ENCODE measurements at regions not wholly inside any gene's neighbourhood (a gene's known extent, or its start where the extent isn't known, plus 50 kb on each side); places are given as distances from the start of the nearest gene placed in this dataset.

DNA sequence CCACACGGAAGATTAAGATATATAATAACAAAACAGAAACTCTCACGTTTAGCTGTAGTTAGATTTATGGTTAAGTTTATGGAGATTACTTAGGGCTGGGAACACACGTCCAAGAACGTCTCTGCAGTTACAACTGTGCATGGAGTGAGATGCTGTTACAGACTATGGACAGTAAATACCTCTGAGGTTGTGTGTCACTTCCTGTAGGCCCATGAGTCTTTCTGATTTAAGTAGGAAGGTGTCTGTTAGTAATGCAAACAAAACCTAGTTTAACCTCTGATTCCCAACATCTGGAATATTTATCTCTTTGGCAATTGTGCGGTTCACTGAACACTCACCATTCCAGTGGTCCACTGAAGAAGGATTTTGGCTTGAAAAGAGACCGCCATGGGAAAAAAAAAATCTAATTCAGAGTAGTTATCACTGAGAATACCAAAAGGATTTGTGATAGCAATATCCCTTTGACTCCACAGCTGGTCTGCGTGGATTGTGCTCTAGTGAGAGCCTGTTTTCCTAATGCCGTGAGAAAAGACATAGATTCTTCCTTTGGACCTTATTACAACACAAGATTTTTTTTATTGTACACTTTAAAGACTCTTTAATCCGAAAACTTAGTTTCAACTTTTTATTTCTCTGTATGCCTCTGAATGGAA is 478.2 kb upstream of the CITED2 start:
- peak; percentile 90 for DNase-seq (ENCODE audit: low read depth)

DNA sequence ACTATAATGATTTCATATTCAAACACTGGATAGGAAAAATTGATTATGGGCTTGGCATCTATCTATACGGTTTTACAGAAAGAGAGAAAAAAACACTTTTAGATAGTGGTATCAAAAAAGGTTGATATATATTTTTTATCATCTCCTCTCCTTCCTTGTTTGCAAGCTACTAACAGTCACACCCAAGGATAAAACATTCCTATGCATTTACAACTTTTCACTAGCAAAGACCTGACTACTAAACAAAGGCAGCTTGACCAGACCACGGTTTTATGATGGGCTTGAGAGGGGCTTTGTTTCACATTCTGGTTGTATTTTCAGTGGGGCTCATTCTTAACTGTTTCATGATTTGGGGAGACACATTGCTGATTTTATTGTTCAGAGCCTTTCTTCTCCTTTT is 477.6 kb upstream of the CITED2 start:
- no peak for DNase-seq (ENCODE audit: low read depth)

DNA sequence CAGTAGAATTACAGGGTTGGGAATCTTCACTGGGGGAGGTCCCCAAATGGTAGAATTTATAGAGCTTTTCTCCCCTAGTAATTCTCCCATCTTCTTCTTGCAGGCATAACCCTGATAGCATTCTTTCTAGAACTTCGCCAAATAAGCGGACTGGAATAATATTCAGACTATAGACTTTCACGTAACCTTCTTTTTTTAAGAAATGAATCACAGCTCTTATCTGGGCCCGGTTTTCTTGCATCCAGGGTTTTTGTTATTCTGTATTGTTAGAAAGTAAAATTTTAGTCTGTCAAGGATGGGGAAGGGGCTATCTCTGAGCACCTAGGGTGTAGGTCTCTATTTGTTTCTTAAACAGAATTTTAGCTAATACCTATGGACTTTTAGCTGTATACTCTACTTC is 476.8 kb upstream of the CITED2 start:
- no peak for DNase-seq (ENCODE audit: low read depth)

DNA sequence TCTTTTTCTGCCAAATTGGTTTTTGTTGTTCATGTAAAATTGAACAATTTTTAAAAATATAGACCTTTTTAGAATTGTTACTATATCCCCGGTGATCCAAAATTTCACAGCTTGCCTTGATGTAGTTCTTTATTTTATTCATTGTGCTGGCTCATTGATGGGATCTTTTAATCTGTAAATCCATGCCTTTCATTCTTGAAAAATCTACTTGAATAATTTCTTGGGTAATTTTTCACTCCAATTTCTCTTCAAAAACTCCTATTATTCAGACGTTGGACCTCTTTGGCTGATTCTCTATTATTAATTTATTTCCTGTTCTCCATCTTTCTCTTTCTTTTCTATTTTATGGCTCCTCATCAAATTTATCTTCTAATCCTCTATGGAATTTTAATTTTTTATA is 476.1 kb upstream of the CITED2 start:
- DNase-seq (ENCODE audit: low read depth): no peak

DNA sequence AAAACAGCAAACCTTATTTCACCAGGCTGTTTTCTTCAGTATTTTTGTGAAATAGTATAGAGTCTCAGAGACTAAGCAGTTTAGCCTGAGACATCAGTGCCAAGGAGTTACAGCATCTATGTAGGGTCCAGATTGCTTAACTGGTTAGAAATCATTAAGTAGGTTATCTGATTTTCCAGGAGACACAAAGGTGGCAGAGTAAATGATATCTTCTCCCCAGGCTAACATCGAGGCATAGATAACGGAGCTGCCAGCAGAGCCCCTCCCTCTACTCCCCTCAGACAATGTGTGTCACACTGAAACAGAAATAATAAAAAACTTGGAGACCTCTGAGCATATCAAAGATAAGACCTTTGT is 473.0 kb upstream of the CITED2 start:
- no peak for DNase-seq (ENCODE audit: low read depth)

DNA sequence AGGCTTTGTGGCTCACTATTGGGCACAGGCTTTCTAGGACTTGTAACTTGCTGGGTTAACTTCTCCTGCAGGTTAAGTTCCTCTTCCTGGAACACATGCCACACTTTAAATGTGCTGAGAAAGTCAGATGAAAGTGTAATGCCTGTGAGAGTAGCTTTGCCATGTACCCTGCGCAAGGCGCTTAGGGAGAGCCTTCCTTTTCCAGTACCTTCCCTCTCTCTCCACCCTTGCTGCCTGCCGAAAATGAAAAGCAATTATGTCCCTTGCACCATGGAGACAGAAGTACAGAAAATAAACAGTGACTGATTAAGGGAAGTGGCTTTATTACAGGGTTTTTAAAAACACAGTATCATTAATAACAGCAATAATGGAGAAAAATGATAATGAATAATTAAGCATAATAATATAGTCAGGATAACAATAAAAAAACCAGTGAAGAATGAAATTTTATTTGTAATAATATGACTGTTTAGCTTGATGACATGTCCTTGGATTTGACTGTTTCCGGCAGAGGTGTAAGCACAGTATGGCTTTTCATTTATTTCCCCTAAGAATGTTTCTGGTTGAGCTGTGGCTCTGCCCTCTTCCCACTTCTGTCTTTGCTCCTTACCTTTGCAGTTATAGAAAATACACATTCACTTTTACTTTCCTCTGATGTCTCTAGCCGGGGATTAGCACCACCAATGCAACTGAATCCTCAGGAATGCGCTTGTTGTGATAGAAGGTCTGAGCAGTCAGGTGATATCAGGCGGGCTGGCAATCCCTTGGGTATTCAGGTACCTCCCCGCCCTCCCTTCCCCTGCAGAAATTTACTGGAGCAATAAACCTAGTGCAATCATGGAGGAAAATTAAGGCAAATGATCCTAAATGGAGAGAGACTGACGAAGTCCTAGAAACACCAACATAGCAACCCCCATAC is 472.3 kb upstream of the CITED2 start:
- DNase-seq (ENCODE audit: low read depth): no peak

DNA sequence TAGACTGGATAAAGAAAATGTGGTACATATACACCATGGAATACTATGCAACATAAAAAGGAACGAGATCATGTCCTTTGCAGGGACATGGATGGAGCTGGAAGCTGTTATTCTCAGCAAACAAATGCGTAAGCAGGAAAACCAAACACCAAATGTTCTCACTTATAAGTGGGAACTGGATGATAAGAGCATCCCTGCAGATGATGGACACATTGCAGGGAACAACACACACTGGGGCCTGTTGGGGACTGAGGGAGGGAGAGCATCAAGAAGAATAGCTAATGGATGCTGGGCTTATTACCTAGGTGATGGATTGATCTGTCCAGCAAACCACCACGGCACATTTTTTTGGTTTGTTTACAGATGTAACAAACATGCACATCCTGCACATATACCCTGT is 470.5 kb upstream of the CITED2 start:
- no peak for DNase-seq (ENCODE audit: low read depth)

DNA sequence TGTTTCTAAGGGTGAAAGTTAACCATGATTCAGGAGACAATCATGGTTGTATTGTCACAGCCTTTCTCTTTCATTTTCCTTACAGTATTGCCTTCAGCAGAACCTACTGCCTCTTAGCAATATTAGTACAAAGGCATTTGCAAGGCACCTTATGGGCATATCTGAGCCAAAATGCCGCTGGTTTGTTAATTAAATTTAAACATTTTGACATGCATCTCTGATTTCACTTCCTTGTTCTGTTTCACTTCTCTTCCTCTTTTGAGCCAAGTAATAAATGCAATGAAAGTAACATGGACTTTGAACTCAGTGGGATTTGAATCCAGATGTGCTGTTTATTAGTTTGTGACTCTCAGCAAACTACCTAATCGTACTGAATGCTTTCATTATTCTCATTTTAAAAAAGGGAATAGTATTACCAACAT is 467.4 kb upstream of the CITED2 start:
- DNase-seq (ENCODE audit: low read depth): no peak

DNA sequence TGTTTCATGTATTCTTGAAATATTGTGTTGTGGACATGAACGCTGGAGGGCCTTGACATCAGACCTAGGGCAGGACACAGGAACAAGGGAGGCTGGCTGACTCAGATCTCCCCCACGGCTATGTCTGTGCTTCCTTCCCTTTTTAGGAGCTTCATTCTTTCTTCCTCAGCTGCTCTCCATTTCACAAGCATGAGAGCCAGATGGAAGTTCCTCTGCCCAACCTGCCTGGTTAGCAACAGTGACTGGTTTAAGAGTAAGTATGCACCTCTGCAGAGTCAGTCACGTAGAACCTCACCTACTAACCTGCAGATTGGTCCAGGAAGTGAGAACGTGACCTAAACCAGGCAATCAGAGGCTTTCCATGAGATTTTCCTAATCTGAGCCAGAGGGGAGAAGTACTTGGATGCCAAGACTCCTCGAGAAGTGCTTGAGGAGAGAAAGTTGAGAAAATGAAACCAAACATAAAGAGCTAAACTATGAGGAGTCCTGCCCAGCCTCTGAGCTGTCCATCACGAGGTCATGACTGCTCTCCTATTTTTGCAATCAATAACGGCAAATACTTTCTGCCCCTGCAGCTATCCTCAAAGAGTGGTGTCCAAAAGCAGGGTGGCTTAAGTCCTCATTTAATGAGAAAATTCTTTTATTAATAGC is 465.2 kb upstream of the CITED2 start:
- DNase-seq (ENCODE audit: low read depth): peak; percentile 44

DNA sequence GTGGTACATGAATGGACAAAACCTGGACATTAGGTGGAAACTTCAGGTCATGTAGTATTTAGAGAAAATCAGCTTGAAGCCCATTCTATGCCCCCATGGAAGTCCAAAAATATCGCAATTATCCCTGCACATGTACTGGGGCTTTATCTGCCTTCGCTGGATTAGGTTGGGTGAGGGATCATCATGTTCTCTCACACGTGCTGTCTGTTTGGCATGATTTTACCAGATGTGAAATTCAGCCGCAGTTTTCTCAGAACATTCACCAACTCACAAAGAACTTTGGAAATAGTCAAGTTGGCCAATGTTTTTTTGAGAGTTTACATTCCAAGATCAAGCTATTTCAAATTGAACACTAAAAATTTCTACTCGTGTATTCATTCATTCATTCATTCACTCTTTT is 459.8 kb upstream of the CITED2 start:
- DNase-seq (ENCODE audit: low read depth): no peak

DNA sequence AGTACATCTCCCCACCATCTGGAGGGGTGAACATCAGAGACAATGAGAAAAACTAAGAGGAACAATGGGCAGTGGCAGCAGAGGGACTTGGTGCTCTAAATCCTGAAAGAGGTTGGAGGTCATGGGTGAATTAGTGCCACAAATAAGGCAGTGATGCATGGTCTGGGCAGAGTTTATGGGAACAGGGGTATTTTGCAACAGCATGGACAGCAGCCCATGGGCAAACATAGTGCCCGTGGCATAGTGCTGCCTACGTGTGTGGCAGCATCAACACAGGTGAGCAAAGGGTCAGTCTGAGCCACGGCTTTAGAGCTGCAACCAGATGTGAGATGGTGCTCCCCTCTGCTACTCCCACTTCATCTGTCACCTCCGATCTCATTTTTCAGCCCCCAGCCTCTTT is 459.1 kb upstream of the CITED2 start:
- no peak for DNase-seq (ENCODE audit: low read depth)

DNA sequence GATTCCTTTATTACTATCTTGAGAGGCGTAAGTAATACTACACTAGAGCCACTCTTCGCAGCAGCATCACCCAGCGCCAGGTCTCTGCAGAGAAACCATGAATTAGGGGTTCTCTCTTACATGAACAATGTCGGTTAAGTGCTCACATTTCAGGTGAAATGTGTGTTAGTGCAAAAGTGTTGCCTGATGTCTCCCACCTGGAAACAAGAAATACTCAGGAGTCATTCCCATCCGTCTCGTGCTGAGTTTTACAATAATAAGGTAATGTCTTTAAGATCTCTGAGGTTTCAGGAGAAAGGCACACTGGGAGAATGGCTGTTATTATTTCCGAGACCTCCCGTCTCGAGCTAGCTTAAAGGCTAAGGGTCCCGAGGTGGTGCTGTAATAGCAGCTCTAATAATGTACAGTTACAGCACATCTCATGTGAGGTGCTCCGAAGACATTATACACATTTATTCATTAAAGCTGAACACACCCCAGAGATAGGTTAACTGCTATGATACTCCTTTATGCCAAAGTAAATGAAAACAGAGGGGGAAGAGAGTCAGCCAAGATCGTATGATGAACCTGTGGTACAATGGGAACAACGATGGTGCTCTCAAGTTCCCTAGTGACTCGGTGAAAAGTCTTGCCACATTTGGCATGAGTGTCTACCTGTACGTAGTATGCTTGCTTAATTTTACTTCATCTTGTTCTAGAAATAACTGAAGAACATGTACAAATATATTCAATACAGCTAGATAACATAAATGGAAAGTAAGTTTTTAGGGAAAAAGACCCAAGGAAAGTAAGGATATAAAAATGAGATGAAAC is 458.3 kb upstream of the CITED2 start:
- DNase-seq (ENCODE audit: low read depth): no peak

DNA sequence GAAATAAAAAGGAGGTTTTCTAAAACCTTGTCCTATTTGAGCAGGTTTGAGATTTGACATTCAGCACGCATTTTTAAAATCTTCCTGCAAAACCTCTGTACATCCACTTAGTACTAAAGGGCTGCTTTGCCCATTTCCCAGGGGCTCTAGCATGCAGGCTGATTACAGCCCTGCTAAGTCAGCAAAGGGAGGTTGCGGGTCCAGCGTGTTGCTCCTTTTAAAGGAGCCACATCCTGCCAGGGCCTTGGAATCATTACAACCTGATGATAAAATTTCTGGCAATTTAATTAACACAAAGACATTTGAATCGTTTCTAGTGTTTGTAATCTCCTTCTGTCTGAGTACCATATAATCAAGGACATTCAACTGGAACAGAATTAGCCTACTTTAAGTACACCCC is 455.1 kb upstream of the CITED2 start:
- DNase-seq (ENCODE audit: low read depth): no peak

DNA sequence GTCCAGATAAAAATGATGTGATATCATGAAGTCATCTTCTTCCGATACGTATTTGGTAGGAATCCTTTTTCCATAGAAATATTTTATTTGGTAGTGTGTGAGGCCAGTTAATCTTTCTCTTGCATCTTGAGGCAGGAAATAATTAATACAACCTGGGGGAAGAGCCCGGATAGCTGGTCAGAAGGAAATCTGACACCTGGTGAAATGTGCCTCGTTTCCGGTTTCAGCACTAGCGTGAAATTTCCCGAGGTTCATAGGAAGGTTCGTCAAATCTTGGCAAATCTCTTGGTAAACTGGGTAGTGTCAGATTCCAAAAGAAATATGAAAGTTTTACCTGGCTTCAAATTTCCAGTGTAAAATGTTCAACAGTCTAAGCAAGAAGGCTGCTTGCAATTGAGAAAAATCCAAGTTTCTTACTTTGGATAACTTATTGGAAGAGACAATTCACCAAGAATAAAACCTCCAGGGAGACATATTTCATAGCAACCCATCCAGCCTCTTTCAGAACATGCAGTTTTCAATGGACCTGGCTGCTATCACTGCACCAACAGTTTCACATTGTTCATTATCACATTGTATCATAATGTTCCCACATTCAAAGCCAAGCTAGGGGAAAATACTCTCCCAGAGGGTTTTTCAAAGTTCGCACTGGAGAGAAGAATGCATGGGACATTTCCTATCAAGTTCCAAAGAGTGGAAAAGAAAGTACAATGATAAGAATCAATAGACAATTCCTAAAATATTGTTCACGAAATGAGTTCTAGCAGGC is 454.5 kb upstream of the CITED2 start:
- no peak for DNase-seq (ENCODE audit: low read depth)

DNA sequence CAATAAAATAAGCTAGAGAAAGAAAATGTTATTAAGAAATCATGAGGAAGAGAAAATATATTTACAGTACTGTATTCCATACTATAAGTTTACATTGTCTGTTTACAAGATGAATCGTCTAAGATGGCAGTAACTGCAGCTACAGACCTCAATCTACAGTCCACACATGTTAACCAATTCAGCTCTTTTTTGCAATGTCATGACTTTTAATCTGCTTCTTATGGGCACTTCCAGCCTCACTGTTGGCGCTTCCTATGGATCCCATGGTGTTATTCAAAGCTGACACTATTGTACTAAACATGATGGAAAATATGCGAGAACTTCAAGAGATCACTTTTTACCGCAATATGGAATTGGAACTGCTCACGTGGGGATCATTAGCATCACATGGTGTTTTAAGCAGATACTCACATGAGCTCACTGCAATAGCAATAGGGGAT is 451.5 kb upstream of the CITED2 start:
- no peak for DNase-seq (ENCODE audit: low read depth)

DNA sequence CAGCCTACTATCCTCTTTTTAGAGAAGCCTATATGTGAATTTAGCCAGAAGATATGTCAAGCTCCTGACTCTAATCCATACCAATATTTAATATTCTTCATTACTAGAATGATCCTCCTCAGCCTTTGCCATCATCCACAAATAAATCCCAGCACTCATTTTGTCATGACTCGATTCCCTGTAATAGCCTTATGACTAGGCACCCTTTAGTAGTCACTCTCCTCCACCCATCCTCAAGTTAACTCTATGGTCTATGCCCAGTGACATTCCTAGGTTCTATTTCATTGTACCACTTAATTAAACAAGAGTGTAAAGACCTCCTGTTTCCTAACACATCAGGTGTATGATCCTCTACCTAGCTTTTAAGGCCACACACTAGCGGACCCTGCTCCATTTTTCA is 450.4 kb upstream of the CITED2 start:
- DNase-seq (ENCODE audit: low read depth): no peak

DNA sequence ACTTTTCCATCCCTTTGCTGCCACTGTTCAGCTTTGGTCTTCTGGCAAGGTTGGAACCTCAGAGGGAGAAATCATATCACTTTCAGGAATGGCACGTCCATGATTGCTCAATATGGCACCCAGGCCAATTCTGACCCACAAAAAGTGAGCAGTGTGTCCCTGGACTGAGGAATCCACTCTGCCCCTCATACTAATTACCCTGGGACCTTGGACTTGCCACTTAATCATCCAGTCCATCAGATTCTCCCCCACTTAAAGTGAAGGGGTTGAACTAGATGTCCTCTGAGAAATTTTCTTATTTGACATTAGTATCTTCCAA is 449.3 kb upstream of the CITED2 start:
- no peak for DNase-seq (ENCODE audit: low read depth)

DNA sequence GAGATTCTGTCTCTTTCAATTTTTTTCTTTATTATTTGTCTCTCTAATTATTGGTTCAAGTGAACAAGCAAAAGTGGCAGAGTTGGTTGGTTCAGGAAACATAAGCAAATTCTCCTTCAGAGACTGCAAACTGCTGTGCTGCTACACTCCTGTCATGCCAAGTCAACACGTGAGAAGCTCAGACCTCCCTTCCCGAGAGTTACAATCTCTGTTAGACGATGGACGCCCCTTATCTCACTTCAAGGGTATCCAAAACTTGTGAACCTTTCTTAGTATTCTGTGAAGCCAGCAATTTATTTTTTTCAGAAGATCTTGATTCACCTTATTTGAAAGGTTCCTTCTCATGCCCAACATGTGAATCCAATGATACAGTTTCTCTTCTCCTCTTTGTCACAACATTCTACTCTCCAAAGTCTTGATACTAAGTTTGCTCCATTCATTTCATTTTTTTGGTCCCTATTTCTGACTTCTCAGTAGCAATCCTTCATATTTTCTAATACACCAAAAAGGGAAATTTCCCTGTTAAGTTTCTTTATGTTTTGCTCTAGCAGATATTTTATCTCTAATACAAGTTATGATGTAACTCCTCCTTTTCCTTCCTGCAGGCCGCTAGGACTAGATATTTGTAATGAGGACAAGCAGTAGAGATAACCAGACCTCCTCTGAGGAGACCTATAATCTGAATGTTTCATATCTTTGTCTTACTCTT is 448.8 kb upstream of the CITED2 start:
- no peak for DNase-seq (ENCODE audit: low read depth)

DNA sequence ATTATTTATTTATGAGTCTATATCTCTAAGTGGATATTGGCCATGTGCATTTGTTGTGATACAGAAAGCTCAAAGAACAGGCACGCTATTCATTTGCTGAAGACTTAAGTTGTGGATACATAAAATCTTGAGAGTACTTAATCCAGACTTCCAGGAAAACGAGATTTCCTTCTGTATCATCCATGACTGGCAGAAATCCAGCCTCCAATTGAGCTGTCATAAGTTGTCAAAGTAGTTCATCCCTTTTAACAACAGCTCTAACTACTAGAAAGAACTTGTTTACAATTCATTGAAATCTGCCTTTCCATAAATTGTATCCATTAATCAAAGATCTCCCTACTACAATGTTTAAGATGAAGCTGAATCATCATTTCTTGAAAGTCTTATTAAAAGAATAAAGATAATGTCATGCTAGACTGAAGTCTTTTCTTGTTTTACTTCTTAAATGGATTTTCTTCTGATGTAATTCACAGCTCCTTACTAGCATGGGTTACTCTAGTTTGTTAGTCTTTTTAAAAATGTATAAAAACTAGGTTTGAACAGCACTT is 447.3 kb upstream of the CITED2 start:
- DNase-seq (ENCODE audit: low read depth): no peak

DNA sequence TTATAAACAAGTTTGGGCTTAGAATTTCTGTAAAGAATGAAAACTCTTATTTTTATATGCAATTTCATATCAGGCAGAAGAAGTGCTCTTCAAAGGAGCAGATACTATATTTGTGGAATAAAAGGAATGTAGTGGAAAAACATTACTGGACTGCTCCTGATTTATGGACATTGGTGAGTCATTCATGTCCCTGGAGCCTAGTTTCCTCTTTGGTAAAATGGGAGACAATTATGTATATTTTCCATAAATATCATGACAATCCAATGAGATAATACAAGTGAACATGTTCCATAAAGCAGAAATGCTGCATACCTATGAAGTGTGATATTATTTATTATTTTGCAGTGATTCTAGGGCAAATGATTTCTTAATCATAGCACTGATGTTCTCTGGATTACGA is 445.8 kb upstream of the CITED2 start:
- DNase-seq (ENCODE audit: low read depth): peak; percentile 36

DNA sequence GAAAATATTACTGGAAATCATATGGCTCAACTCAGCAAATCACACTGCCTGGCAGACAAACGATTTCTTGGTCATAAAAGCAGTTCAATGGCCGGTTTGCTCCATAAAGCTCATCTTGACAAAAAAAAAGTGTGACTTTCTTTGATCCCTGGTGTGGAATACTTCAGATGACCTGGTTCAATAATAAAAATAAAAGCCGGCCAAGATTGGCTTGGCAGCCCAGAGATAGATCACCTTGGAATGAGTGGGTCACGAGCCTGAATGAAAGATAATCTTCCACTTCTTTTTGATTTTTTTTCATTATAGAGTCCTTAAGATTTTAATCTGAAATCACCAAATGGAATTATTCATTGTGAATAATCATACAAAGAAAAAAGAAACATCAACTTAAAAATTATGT is 445.3 kb upstream of the CITED2 start:
- DNase-seq (ENCODE audit: low read depth): no peak
